ENCODE measurements at regions not wholly inside any gene's neighbourhood (a gene's known extent, or its start where the extent isn't known, plus 50 kb on each side); places are given as distances from the start of the nearest gene placed in this dataset.

- H3K9me1 ChIP-seq (ENCODE audit: control insufficient read depth, extremely low read depth, insufficient read depth, low read length): no peaks in the 10 kb centered on the region
- H3K27ac ChIP-seq (ENCODE audit: control insufficient read depth, insufficient read depth, low read length): no peak overlapping the region
- H3K4me2 ChIP-seq (ENCODE audit: control insufficient read depth, extremely low read depth, insufficient read depth, low read depth, low read length): no peak overlapping the region
- no peaks in the 10 kb centered on the region for H3K79me2 ChIP-seq (ENCODE audit: control insufficient read depth, insufficient read depth, low read length)
- H2AFZ ChIP-seq (ENCODE audit: control insufficient read depth, low read length): no peak overlapping the region
- DNase-seq (ENCODE audit: low read depth, low spot score) (no peak), FAIRE-seq (no peak)
- no peaks in the 10 kb centered on the region for H4K20me1 ChIP-seq (ENCODE audit: control insufficient read depth, extremely low read depth, insufficient read depth, low read length)
- TF ChIP-seq, protein P1, sequence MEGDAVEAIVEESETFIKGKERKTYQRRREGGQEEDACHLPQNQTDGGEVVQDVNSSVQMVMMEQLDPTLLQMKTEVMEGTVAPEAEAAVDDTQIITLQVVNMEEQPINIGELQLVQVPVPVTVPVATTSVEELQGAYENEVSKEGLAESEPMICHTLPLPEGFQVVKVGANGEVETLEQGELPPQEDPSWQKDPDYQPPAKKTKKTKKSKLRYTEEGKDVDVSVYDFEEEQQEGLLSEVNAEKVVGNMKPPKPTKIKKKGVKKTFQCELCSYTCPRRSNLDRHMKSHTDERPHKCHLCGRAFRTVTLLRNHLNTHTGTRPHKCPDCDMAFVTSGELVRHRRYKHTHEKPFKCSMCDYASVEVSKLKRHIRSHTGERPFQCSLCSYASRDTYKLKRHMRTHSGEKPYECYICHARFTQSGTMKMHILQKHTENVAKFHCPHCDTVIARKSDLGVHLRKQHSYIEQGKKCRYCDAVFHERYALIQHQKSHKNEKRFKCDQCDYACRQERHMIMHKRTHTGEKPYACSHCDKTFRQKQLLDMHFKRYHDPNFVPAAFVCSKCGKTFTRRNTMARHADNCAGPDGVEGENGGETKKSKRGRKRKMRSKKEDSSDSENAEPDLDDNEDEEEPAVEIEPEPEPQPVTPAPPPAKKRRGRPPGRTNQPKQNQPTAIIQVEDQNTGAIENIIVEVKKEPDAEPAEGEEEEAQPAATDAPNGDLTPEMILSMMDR (optimal IDR thresholded peaks at IDR 0.05 in 1 of 3, IDR thresholded peaks at IDR 0.05 in 1 of 3, conservative IDR thresholded peaks at IDR 0.05 in 1 of 3; ENCODE audit: extremely low read depth in 1 of 3, insufficient read depth in 2 of 3, low read length in 3 of 3): no peak
- TF ChIP-seq EZH2 (IDR thresholded peaks at IDR 0.05; ENCODE audit: low read length): no peak
- no peak overlapping the region for H3K9ac ChIP-seq (ENCODE audit: control insufficient read depth, extremely low read depth, insufficient read depth, low read length)
- no peaks in the 10 kb centered on the region for H3K9me3 ChIP-seq (ENCODE audit: control insufficient read depth, low read depth, low read length)
- no peaks in the 10 kb centered on the region for H3K4me1 ChIP-seq (ENCODE audit: control insufficient read depth, extremely low read depth, insufficient read depth, low read length)
- dilution Hi-C loops (cut with MboI; ENCODE audit: extremely low pct_ligation_motif_present, low sequenced_read_pairs): no loop called here
- no peaks in the 10 kb centered on the region for H3K27me3 ChIP-seq (ENCODE audit: control insufficient read depth, extremely low read depth, insufficient read depth, low read length)
- no peak overlapping the region for H3K4me3 ChIP-seq (ENCODE audit: control insufficient read depth in 2 of 3, extremely low read depth in 1 of 3, insufficient read depth in 2 of 3, low read depth in 1 of 3, low read length in 3 of 3)
- no peaks in the 10 kb centered on the region for H3K36me3 ChIP-seq (ENCODE audit: control insufficient read depth in 2 of 2, extremely low read depth in 1 of 2, insufficient read depth in 2 of 2, low read length in 2 of 2)
Measured at GRCh38 chr3:174697310-174697709, 161.8 kb upstream of the NAALADL2 start.

DNA sequence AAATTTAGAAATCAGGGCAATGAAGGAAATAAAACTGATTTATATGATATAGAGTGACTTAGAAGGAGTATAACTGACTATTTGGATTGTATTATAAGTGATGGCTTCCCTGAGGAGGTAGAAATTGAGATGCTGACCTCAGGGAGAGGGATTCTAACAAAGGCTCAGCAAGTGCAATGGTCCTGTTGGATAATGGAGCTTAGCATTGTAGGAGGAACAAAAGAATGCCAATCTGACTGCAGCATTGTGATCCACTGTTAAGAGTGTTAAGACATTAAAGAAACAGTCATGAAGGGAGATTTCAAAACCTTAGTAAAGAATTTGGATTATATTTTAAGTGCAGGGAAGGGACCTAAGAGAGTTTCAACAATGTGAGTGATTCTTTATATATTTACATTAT, 158.4 kb upstream of the NAALADL2 start:
- H3K9me1 ChIP-seq (ENCODE audit: control insufficient read depth, extremely low read depth, insufficient read depth, low read length): no peaks in the 10 kb centered on the region
- H3K79me2 ChIP-seq (ENCODE audit: control insufficient read depth, insufficient read depth, low read length): no peaks in the 10 kb centered on the region
- no peaks in the 10 kb centered on the region for H3K9me3 ChIP-seq (ENCODE audit: control insufficient read depth, low read depth, low read length)
- no peak overlapping the region for H3K4me3 ChIP-seq (ENCODE audit: control insufficient read depth in 2 of 3, extremely low read depth in 1 of 3, insufficient read depth in 2 of 3, low read depth in 1 of 3, low read length in 3 of 3)
- H3K4me2 ChIP-seq (ENCODE audit: control insufficient read depth, extremely low read depth, insufficient read depth, low read depth, low read length): no peak overlapping the region
- no peak overlapping the region for H3K9ac ChIP-seq (ENCODE audit: control insufficient read depth, extremely low read depth, insufficient read depth, low read length)
- DNase-seq (ENCODE audit: low read depth, low spot score): no peak
- H3K36me3 ChIP-seq (ENCODE audit: control insufficient read depth in 2 of 2, extremely low read depth in 1 of 2, insufficient read depth in 2 of 2, low read length in 2 of 2): no peaks in the 10 kb centered on the region
- no peak overlapping the region for H2AFZ ChIP-seq (ENCODE audit: control insufficient read depth, low read length)
- H3K27ac ChIP-seq (ENCODE audit: control insufficient read depth, insufficient read depth, low read length): no peak overlapping the region
- no peaks in the 10 kb centered on the region for H4K20me1 ChIP-seq (ENCODE audit: control insufficient read depth, extremely low read depth, insufficient read depth, low read length)
- no peak for FAIRE-seq
- no peaks in the 10 kb centered on the region for H3K4me1 ChIP-seq (ENCODE audit: control insufficient read depth, extremely low read depth, insufficient read depth, low read length)
- H3K27me3 ChIP-seq (ENCODE audit: control insufficient read depth, extremely low read depth, insufficient read depth, low read length): no peaks in the 10 kb centered on the region
- TF ChIP-seq EZH2 (IDR thresholded peaks at IDR 0.05; ENCODE audit: low read length): no peak
- TF ChIP-seq, protein P1 (optimal IDR thresholded peaks at IDR 0.05 in 1 of 3, IDR thresholded peaks at IDR 0.05 in 1 of 3, conservative IDR thresholded peaks at IDR 0.05 in 1 of 3; ENCODE audit: extremely low read depth in 1 of 3, insufficient read depth in 2 of 3, low read length in 3 of 3): no peak
- dilution Hi-C loops (cut with MboI; ENCODE audit: extremely low pct_ligation_motif_present, low sequenced_read_pairs): no loop called here

Data from keratinocyte (primary cell).